Peyer's patch (tissue), 4 donors: ENCODE measurements at regions not wholly inside any gene's neighbourhood (a gene's known extent, or its start where the extent isn't known, plus 50 kb on each side); places are given as distances from the start of the nearest gene placed in this dataset.
A peak's percentile ranks its signal among the peaks of the same experiment; 100 is the strongest.

Source experiments
- DNase-seq, 3 donors: peaks; one replicate each; pipeline ENCODE4 v3.0.0-alpha.2; 2017 to 2019
- H3K27ac ChIP-seq, 4 donors: fragments of 200-600 bp; sonication (generic); one replicate each; pipeline ENCODE4 v1.5.1; 2016 to 2019
- H3K27me3 ChIP-seq, 2 donors: fragments of 200-600 bp; sonication (generic); one replicate each; pipeline ENCODE4 v1.5.1; 2019
- H3K36me3 ChIP-seq, 3 donors: fragments of 200-600 bp; sonication (generic); one replicate each; pipeline ENCODE4 v1.5.1; 2016 to 2019
- H3K4me1 ChIP-seq, 4 donors: fragments of 200-600 bp; sonication (generic); one replicate each; pipeline ENCODE4 v1.5.1; 2016 to 2019
- H3K4me3 ChIP-seq, 4 donors: fragments of 200-600 bp; sonication (generic); 1 replicate in 3 of 4; 2 replicates in 1 of 4; pipeline ENCODE4 v1.5.1; 2016 to 2019; ENCODE audit warnings: mild to moderate bottlenecking in 1 of 4
- H3K9me3 ChIP-seq, 4 donors: fragments of 200-600 bp; sonication (generic); one replicate each; pipeline ENCODE4 v1.5.1; 2016 to 2019; ENCODE audit warnings: mild to moderate bottlenecking in 1 of 4
- POLR2A ChIP-seq, 2 donors: fragments of 450-650 bp; IDR thresholded peaks; one replicate each; pipeline ENCODE4 v1.5.1; 2017; ENCODE audit warnings: antibody characterized with exemption in 2 of 2, mild to moderate bottlenecking in 2 of 2, moderate library complexity in 2 of 2
- TF ChIP-seq, protein P1 (sequence below), 6 experiments: fragments of 450-650 bp in 4 of 6; fragments of 200-600 bp in 2 of 6; sonication (generic) in 1 of 6; IDR thresholded peaks; one replicate each; pipeline ENCODE4 v1.5.1; 2017 to 2019; ENCODE audit warnings: antibody characterized with exemption in 6 of 6, mild to moderate bottlenecking in 3 of 6, moderate library complexity in 1 of 6

DNA sequence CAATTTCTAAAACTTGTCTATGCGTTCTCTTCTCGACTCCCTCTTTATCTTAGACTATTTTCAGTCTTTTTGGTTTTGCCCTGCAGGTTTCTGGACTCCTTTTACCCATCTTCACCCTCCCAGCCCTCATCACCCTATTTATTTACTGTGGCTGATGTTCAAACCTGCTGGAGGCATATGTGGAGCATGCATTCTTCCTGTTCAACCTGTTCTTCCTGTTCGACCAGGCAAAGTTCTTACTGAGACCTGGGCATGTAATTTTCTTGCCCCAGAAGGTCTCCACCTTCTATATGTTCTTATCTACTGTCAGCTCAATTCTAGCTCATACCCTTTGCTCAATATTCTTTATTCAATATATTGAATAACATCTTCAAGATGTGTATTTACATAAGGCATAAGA lies 69.4 kb upstream of the AGA start:
- no peak for TF ChIP-seq POLR2A (IDR thresholded peaks at IDR 0.05)
- TF ChIP-seq, protein P1, sequence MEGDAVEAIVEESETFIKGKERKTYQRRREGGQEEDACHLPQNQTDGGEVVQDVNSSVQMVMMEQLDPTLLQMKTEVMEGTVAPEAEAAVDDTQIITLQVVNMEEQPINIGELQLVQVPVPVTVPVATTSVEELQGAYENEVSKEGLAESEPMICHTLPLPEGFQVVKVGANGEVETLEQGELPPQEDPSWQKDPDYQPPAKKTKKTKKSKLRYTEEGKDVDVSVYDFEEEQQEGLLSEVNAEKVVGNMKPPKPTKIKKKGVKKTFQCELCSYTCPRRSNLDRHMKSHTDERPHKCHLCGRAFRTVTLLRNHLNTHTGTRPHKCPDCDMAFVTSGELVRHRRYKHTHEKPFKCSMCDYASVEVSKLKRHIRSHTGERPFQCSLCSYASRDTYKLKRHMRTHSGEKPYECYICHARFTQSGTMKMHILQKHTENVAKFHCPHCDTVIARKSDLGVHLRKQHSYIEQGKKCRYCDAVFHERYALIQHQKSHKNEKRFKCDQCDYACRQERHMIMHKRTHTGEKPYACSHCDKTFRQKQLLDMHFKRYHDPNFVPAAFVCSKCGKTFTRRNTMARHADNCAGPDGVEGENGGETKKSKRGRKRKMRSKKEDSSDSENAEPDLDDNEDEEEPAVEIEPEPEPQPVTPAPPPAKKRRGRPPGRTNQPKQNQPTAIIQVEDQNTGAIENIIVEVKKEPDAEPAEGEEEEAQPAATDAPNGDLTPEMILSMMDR (IDR thresholded peaks at IDR 0.05), result no peak
- no peaks in the 10 kb centered on the region for H3K36me3 ChIP-seq
- H3K27me3 ChIP-seq, result no peaks in the 10 kb centered on the region
- H3K4me1 ChIP-seq, result no peaks in the 10 kb centered on the region
- peak in 1 of 3 donors; percentile 57 for DNase-seq
- no peak overlapping the region for H3K27ac ChIP-seq
- no peaks in the 10 kb centered on the region for H3K9me3 ChIP-seq
- H3K4me3 ChIP-seq, result no peak overlapping the region

GRCh38 chr4:177512646-177513045 lies 70.4 kb upstream of the AGA start:
- no peaks in the 10 kb centered on the region for H3K27me3 ChIP-seq
- TF ChIP-seq, protein P1 (IDR thresholded peaks at IDR 0.05), result no peak
- no peak for TF ChIP-seq POLR2A (IDR thresholded peaks at IDR 0.05)
- H3K27ac ChIP-seq, result no peak overlapping the region
- no peaks in the 10 kb centered on the region for H3K9me3 ChIP-seq
- H3K36me3 ChIP-seq, result no peaks in the 10 kb centered on the region
- H3K4me3 ChIP-seq, result no peak overlapping the region
- H3K4me1 ChIP-seq, result no peaks in the 10 kb centered on the region
- no peak for DNase-seq

DNA sequence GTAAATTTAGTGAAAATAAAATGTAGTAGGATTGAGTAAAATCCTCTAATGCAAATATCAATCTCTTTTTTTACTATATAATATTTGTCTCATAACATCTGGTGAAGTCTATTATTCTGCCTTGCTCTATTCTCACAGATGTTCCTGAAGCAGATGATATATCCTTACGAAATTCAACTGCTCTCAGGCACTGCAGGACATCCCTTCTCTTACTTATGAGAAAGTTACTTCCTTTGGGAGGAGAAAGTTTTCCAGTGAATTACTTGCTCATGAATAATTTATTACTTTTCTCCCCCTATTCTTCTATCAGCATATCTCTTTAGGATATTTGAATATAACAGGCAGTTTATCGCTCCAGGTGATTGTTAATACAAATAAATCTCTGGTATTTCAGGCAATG lies 75.6 kb upstream of the AGA start:
- Histone ChIP-seq H3K36me3 (no peaks in the 10 kb centered on the region), H3K4me3 (no peak overlapping the region), H3K4me1 (no peaks in the 10 kb centered on the region), H3K9me3 (no peaks in the 10 kb centered on the region), H3K27me3 (no peaks in the 10 kb centered on the region), H3K27ac (no peak overlapping the region)
- TF ChIP-seq, protein P1 (IDR thresholded peaks at IDR 0.05), result no peak
- no peak for TF ChIP-seq POLR2A (IDR thresholded peaks at IDR 0.05)
- no peak for DNase-seq

GRCh38 chr4:177519481-177520260 lies 77.4 kb upstream of the AGA start:
- no peak for DNase-seq
- H3K27me3 ChIP-seq, result no peaks in the 10 kb centered on the region
- H3K36me3 ChIP-seq, result no peaks in the 10 kb centered on the region
- H3K4me3 ChIP-seq, result no peak overlapping the region
- no peak overlapping the region for H3K27ac ChIP-seq
- no peaks in the 10 kb centered on the region for H3K9me3 ChIP-seq
- no peak for TF ChIP-seq POLR2A (IDR thresholded peaks at IDR 0.05)
- TF ChIP-seq, protein P1 (IDR thresholded peaks at IDR 0.05), result no peak
- H3K4me1 ChIP-seq, result no peaks in the 10 kb centered on the region

GRCh38 chr4:177528620-177529019 lies 86.4 kb upstream of the AGA start:
- no peaks in the 10 kb centered on the region for H3K36me3 ChIP-seq
- no peak overlapping the region for H3K4me3 ChIP-seq
- no peak for DNase-seq
- H3K9me3 ChIP-seq, result no peaks in the 10 kb centered on the region
- H3K4me1 ChIP-seq, result no peaks in the 10 kb centered on the region
- no peak overlapping the region for H3K27ac ChIP-seq
- TF ChIP-seq, protein P1 (IDR thresholded peaks at IDR 0.05), result no peak
- no peak for TF ChIP-seq POLR2A (IDR thresholded peaks at IDR 0.05)
- no peaks in the 10 kb centered on the region for H3K27me3 ChIP-seq
